ENCODE measurements at regions not wholly inside any gene's neighbourhood (a gene's known extent, or its start where the extent isn't known, plus 50 kb on each side); places are given as distances from the start of the nearest gene placed in this dataset.
"Not testable (repeated sequence)": the region's sequence is repeated elsewhere in the genome, so short reads cannot be mapped to it uniquely, and the experiment has no call there.

DNA sequence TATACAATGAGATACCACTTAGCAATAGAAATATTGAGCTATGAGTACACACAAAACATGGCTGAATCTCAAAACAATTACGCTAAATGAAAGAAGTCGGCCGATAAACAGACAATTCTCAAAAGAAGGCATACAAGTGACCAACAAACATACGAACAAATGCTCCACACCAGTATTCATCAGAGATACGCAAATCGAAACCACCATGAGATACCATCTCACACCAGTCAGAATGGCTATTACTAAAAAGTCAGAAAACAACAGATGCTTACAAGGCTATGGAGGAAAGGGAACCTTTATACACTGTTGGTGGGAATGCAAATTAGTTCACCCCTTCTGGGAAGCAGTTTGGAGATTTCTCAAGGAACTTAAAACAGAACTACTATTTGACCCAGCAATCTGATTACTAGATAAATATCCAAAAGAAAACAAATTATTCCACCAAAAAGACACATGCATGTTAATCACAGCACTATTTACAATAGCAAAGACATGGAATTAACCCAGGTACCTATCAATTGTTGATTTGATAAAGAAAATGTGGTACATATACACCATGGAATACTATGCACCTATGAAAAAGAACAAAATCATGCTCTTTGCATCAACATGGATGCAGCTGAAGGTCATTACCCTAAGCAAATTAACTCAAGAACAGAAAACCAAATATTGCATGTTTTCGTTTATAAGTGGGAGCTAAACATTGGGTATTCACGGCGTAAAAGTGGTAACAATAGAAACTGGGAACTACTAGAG, 90.9 kb upstream of the GRAMD1B start:
- Histone ChIP-seq H3K27me3 (ENCODE audit: control insufficient read depth, insufficient read depth, low read length) (no peaks in the 10 kb centered on the region), H3K36me3 (ENCODE audit: control insufficient read depth, insufficient read depth, low read length) (no peaks in the 10 kb centered on the region), H3K4me3 (ENCODE audit: low read depth, low read length) (no peak overlapping the region)
- TF ChIP-seq CTCF (IDR thresholded peaks at IDR 0.05; ENCODE audit: insufficient read depth, low read length, poor library complexity, severe bottlenecking) = no peak
- no peak for DNase-seq (ENCODE audit: low read depth)

DNA sequence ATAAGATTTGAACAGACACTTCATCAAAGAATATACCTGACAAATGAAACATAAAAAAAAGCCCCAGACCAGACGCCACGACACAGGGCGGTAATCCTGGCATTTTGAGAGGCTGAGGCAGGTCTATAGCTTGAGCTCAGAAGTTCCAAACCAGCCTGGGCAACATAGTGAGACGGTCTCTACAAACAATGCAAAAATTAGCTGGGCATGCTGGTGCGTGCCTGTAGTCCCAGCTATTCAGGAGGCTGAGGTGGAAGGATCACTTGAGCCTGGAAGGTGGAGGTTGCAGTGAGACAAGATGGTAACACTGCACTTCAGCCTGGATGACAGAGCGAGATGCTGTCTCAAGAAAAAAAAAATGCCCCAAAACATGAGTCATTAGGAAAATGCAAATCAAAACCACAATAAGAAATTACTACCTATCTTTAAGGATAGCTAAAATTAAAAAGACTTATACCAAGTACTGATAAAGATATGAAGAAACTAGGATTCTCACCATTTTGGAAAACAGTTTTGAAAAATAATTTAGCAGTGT, 91.7 kb upstream of the GRAMD1B start:
- Histone ChIP-seq H3K4me3 (ENCODE audit: low read depth, low read length) (no peak overlapping the region), H3K27me3 (ENCODE audit: control insufficient read depth, insufficient read depth, low read length) (no peaks in the 10 kb centered on the region), H3K36me3 (ENCODE audit: control insufficient read depth, insufficient read depth, low read length) (no peaks in the 10 kb centered on the region)
- DNase-seq (ENCODE audit: low read depth) = no peak
- no peak for TF ChIP-seq CTCF (IDR thresholded peaks at IDR 0.05; ENCODE audit: insufficient read depth, low read length, poor library complexity, severe bottlenecking)

- no peak for TF ChIP-seq CTCF (IDR thresholded peaks at IDR 0.05; ENCODE audit: insufficient read depth, low read length, poor library complexity, severe bottlenecking)
- DNase-seq (ENCODE audit: low read depth) = no peak
- Histone ChIP-seq H3K4me3 (ENCODE audit: low read depth, low read length) (no peak overlapping the region), H3K27me3 (ENCODE audit: control insufficient read depth, insufficient read depth, low read length) (no peaks in the 10 kb centered on the region), H3K36me3 (ENCODE audit: control insufficient read depth, insufficient read depth, low read length) (no peaks in the 10 kb centered on the region)
Measured at GRCh38 chr11:123334925-123335324, 95.1 kb upstream of the GRAMD1B start.

GRCh38 chr11:123332577-123332976, 97.5 kb upstream of the GRAMD1B start:
- not testable (repeated sequence) for H3K36me3 ChIP-seq (ENCODE audit: control insufficient read depth, insufficient read depth, low read length); DNase-seq (ENCODE audit: low read depth); H3K27me3 ChIP-seq (ENCODE audit: control insufficient read depth, insufficient read depth, low read length); H3K4me3 ChIP-seq (ENCODE audit: low read depth, low read length)

GRCh38 chr11:123330948-123331347, 99.1 kb upstream of the GRAMD1B start:
- no peak for DNase-seq (ENCODE audit: low read depth)
- Histone ChIP-seq H3K27me3 (ENCODE audit: control insufficient read depth, insufficient read depth, low read length) (no peaks in the 10 kb centered on the region), H3K4me3 (ENCODE audit: low read depth, low read length) (no peak overlapping the region), H3K36me3 (ENCODE audit: control insufficient read depth, insufficient read depth, low read length) (no peaks in the 10 kb centered on the region)
- no peak for TF ChIP-seq CTCF (IDR thresholded peaks at IDR 0.05; ENCODE audit: insufficient read depth, low read length, poor library complexity, severe bottlenecking)

GRCh38 chr11:123330471-123330870, 99.6 kb upstream of the GRAMD1B start:
- no peak for TF ChIP-seq CTCF (IDR thresholded peaks at IDR 0.05; ENCODE audit: insufficient read depth, low read length, poor library complexity, severe bottlenecking)
- no peaks in the 10 kb centered on the region for H3K36me3 ChIP-seq (ENCODE audit: control insufficient read depth, insufficient read depth, low read length)
- no peaks in the 10 kb centered on the region for H3K27me3 ChIP-seq (ENCODE audit: control insufficient read depth, insufficient read depth, low read length)
- H3K4me3 ChIP-seq (ENCODE audit: low read depth, low read length) = no peak overlapping the region
- DNase-seq (ENCODE audit: low read depth) = no peak

Data from kidney epithelial cell (primary cell).